AG09319 (cell line): ENCODE measurements at regions not wholly inside any gene's neighbourhood (a gene's known extent, or its start where the extent isn't known, plus 50 kb on each side); places are given as distances from the start of the nearest gene placed in this dataset.

Source experiments
- DNase-seq: peaks from one replicate; pipeline ENCODE4 v3.0.0-alpha.2; 2010; ENCODE audit warnings: low read depth; ENCODE audit errors: extremely low read depth
- CTCF ChIP-seq: IDR thresholded peaks from 2 replicates; pipeline ENCODE4 v1.5.1; 2011; ENCODE audit warnings: low read depth, mild to moderate bottlenecking, inconsistent platforms, low read length, moderate library complexity

DNA sequence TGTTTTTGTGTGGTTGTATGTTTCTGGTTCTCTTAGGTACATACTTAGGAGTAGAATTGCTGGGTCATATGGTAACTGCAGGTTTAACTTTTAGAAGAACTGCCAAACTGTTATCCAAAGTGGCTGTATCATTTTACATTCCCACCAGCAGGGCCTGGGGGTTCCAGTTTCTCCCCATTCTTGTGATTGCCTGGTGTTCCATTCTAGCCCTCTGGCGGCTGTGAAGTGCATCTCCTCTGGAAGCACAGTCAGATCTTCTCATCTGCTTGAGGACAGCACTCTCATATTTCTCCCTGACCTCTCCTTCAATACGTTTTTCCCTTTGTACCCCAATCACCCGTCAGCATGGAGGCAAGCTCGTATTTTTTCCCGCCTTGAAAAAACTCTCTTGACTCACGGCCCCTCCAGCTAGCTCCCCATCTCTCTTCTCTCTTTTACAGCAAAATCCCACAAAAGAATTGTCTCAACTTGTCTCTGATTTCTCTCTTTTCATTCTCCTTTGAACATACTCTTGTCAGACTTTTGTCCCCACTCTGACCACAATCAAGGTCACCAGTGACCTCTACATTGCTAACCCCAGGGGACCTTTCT lies 56.8 kb upstream of the THY1 start:
- peak; percentile 60 for TF ChIP-seq CTCF
- no peak for DNase-seq

DNA sequence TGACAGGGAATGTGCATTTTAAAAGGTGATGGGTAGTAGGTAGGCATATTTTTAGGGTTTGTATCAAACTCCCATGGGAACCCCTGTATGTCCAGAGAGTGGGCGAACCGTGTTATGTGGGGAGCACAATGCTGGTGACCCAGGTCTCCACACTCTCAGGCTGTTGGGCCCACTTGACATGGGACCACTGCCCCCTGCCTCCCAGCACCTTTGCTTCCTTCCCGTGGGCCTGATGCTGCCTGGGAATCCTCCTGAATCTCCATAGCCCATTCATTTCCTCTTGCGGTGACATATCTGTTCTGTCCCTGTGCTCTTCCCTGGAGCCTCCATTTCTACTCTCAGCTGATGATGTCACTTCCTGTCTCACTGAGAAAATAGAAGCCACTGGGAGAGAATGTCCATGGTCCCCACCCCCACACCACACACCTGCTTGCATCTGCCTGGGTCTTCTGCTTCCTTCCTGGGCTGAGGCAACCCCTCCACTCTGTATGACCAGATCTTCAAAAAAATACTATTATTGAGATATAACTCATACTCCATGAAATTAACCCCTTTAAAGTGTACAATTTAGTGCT lies 55.8 kb upstream of the THY1 start:
- DNase-seq: no peak
- no peak for TF ChIP-seq CTCF

DNA sequence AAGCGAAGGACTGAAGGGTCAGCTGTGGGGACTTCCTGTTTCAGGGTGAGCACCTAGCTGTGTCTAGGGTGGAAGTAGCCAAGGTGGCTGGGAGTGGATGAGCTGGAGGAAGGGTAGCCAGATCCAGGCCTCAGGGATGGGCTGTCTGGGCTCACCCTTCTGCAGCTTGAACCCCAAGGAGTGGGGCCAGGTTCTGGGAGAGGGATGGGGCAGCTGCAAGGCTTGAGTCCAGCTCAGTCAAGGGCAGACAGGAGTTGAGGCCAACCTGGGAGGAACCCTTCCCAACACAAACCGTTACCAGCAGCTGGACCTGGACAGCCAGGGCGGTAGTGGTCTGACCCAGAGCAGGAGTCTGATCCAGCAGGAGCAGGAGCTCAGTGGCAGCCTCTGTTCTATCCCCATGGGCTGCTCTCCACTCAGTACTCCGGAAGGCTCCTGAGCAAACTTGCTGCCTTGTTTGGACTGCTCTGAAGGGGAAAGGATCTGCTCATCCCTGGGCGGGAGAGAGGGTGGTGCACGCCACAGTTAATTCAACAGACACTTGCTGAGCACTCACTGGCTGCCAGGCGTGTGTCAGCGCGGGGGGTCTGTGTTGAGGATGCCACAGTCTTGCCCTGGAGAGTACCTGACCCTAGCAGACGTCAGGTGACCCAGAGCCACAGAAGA lies 53.8 kb upstream of the THY1 start:
- DNase-seq: no peak
- no peak for TF ChIP-seq CTCF

DNA sequence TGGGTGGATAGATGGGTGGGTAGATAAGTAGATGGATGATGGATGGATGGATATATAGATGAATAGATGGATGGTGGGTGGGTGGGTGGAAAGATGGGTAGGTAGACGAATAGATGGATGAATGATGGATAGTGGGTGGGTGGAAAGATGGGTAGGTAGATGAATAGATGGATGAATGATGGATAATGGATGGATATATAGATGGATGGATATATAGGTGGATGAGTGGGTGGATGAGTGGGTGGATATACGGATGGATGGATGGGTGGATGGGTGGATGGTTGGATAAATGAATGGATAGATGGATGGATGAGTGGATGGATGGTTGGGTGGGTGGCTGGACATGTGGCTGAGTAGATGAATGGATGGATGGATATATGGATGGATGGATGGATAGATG lies 53.1 kb upstream of the THY1 start:
- DNase-seq: no peak
- TF ChIP-seq CTCF: no peak

DNA sequence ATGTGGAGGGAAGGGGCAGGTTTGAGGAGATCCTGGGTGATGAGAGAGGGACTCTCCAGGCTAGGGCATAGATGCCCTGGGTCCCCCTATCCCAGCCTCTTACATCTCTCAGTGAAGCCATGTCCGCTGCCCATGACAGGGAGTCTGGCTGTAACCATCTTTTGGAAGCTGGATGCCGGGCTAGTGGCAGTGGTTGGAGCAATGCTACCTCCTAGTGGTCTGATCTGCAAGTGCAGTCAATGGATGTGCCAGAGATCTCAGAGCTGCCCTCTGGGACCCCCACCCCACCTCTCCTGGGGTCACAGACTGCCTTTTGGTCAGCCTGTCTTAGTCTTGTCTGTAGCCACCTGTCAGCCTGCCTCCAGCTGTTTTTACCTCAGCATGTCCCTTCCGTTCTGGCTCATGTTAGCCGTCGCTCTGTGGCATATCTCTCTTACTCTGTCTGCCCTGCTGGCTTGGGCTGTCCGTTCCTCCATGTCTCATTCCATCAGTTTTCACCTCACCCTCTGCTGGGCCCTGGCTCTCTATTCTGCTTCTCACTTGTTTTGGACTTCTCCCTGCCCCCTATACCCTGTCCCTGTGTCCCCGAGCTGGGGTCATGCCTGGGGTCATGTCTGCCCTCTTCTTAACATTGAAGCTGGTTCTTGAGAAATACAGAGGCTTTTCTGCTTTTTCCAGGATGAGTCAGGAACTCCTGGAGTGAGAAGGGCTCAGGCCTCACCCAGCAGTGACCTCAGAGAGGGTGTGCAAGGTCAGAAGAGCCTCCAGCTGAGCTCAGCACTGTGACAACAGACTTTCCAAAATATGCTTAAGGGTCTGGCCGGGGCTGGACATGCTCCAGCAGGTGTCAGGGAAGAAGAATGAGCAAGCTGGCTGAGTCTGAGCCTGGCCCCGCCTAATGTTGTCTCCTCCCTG lies 52.0 kb upstream of the THY1 start:
- TF ChIP-seq CTCF: peak; percentile 98
- peak; percentile 44 for DNase-seq

DNA sequence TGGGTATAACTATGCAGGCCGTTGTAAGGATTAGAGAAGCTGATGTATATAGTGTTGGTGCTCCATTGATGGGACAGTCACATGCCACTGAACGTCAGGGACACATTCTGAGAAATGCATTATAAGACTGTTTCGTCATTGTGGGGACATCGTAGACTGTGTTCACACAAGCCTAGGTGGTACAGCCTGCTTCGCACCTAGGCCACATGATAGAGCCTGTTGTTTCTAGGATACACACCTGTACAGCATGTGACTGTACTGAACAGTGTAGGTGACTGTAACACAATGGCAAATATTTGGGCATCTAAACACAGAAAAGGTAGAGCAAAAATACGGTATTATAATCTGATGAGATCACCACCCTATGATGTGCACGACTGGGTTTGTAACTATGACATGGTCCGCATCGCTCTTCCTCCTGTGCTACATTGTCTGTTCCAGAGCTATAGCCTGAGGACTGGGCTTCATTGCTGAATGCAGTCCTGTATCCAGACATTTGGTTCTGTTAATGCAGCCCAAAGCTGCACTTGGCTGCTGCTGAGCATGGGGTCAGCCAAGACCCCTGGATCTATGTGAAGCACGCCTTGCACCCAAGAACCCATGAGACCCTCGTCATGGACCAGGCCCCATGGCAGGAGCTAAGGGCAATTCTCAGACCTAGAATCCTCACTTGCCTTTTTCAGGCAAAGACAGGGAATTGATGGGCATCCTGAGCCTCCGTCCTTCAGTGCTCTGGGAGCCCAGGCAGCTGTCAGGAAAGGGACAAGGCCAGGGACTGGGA lies 51.1 kb upstream of the THY1 start:
- no peak for DNase-seq
- no peak for TF ChIP-seq CTCF
